Progenitor cell of endocrine pancreas (in vitro differentiated cells): ENCODE measurements at regions not wholly inside any gene's neighbourhood (a gene's known extent, or its start where the extent isn't known, plus 50 kb on each side); places are given as distances from the start of the nearest gene placed in this dataset.

ENCODE experiments used
- DNase-seq: peaks from one replicate; pipeline ENCODE4 v3.0.0; 2021; ENCODE audit warnings: low spot score; ENCODE audit not compliant: unreplicated experiment
- H3K27ac Mint-ChIP-seq: 2 replicates; pipeline ENCODE4 v1.8.0; 2021; ENCODE audit warnings: mild to moderate bottlenecking, moderate library complexity, mixed read lengths
- H3K27me3 Mint-ChIP-seq: 2 replicates; pipeline ENCODE4 v1.8.0; 2021; ENCODE audit warnings: mixed read lengths
- H3K36me3 Mint-ChIP-seq: 2 replicates; pipeline ENCODE4 v1.8.0; 2022; ENCODE audit warnings: mixed read lengths; ENCODE audit not compliant: insufficient read depth
- H3K4me1 Mint-ChIP-seq: 2 replicates; pipeline ENCODE4 v1.8.0; 2021; ENCODE audit warnings: low read depth, mixed read lengths
- H3K4me3 Mint-ChIP-seq: 2 replicates; pipeline ENCODE4 v1.8.0; 2021; ENCODE audit warnings: low read depth, mild to moderate bottlenecking, moderate library complexity, mixed read lengths
- H3K9me3 Mint-ChIP-seq: 2 replicates; pipeline ENCODE4 v1.8.0; 2021; ENCODE audit warnings: low read depth, mixed read lengths
- CTCF ChIP-seq: fragments of 200-600 bp; sonication (generic); IDR thresholded peaks from one replicate; pipeline ENCODE4 v1.5.0; 2021; ENCODE audit warnings: antibody characterized with exemption, mild to moderate bottlenecking; ENCODE audit not compliant: unreplicated experiment

- peaks cover 8% of the 10 kb centered on the region for H3K4me1 Mint-ChIP-seq
- DNase-seq: no peak
- H3K27me3 Mint-ChIP-seq: no peaks in the 10 kb centered on the region
- no peaks in the 10 kb centered on the region for H3K9me3 Mint-ChIP-seq
- TF ChIP-seq CTCF: no peak
- H3K4me3 Mint-ChIP-seq: no peak overlapping the region
- no peak overlapping the region for H3K27ac Mint-ChIP-seq
- H3K36me3 Mint-ChIP-seq: peaks cover 2% of the 10 kb centered on the region
Observed at GRCh38 chr5:147981074-147981473, 74.7 kb upstream of the C5orf46 start.

DNA sequence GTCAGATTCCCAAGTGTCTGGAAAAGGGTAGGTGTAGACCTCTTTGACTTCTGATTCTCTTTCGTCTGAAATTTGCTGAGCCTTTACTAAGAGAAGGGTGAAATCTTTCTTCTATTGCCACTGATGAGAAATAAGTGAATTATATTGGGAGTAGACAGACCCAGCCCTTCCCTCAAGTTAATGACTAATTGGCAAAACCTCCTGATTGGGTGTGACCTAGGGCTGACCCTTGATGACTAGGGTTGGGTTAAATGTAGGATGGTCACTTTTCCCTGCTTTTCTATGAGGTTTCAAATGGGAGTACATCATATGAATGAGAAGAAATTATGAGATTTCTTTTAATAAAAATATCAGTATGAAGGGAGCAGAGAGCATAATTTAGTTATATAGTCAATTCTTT is 73.4 kb upstream of the C5orf46 start:
- H3K27ac Mint-ChIP-seq: no peak overlapping the region

GRCh38 chr5:147972076-147972840 is 65.9 kb upstream of the C5orf46 start:
- Mint-ChIP-seq H3K9me3 (peaks cover 3% of the 10 kb centered on the region), H3K27ac (no peak overlapping the region), H3K4me1 (peaks cover 8% of the 10 kb centered on the region), H3K4me3 (no peak overlapping the region), H3K27me3 (no peaks in the 10 kb centered on the region), H3K36me3 (peaks cover 10% of the 10 kb centered on the region)
- DNase-seq: no peak
- TF ChIP-seq CTCF: no peak

More for the DNA sequence above, 73.4 kb upstream of the C5orf46 start:
- H3K9me3 Mint-ChIP-seq: no peaks in the 10 kb centered on the region
- H3K36me3 Mint-ChIP-seq: peaks cover 2% of the 10 kb centered on the region
- no peaks in the 10 kb centered on the region for H3K27me3 Mint-ChIP-seq
- H3K4me1 Mint-ChIP-seq: no peaks in the 10 kb centered on the region
- no peak overlapping the region for H3K4me3 Mint-ChIP-seq
- no peak for TF ChIP-seq CTCF
- no peak for DNase-seq

- peaks cover 12% of the 10 kb centered on the region for H3K36me3 Mint-ChIP-seq
Observed at GRCh38 chr5:147971472-147971871, 65.1 kb upstream of the C5orf46 start.

DNA sequence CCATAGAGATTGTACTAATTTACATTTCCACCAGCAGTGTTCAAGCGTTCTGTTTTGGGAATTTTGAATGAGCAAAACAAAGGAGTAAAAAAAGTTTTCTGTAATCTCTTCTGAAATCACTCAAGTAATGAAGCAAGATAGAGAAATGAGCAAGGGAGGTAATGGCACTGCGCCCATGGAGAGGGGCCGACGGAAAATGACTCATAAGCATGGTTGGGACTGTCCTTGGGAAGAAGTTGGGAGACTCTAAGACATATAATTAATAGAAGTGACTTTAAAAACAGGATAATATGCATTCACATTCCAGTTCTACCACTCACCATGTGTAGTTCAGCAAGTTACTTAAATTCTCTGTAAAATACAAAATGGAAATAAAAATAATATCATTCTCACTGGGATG is 62.5 kb upstream of the C5orf46 start:
- H3K27ac Mint-ChIP-seq: no peak overlapping the region

More at GRCh38 chr5:147971472-147971871, 65.1 kb upstream of the C5orf46 start:
- H3K4me3 Mint-ChIP-seq: no peak overlapping the region
- DNase-seq: no peak
- no peak overlapping the region for H3K27ac Mint-ChIP-seq
- no peaks in the 10 kb centered on the region for H3K27me3 Mint-ChIP-seq
- H3K9me3 Mint-ChIP-seq: peaks cover 3% of the 10 kb centered on the region
- H3K4me1 Mint-ChIP-seq: peaks cover 14% of the 10 kb centered on the region
- no peak for TF ChIP-seq CTCF

More for the DNA sequence above, 62.5 kb upstream of the C5orf46 start:
- no peak for TF ChIP-seq CTCF
- DNase-seq: no peak
- Mint-ChIP-seq H3K27me3 (no peaks in the 10 kb centered on the region), H3K4me1 (peaks cover 33% of the 10 kb centered on the region), H3K36me3 (peaks cover 16% of the 10 kb centered on the region), H3K9me3 (peaks cover 3% of the 10 kb centered on the region), H3K4me3 (no peak overlapping the region)
